CD8-positive, alpha-beta memory T cell (primary cell): ENCODE measurements at regions not wholly inside any gene's neighbourhood (a gene's known extent, or its start where the extent isn't known, plus 50 kb on each side); places are given as distances from the start of the nearest gene placed in this dataset.
"Not testable (repeated sequence)": the region's sequence is repeated elsewhere in the genome, so short reads cannot be mapped to it uniquely, and the experiment has no call there.

Experiments
- CTCF ChIA-PET: fragments of 350-600 bp; sonication (Branson Sonifier 250); formaldehyde crosslinking; loops from one replicate; lab custom pipeline; 2021; ENCODE audit warnings: antibody characterized with exemption; lab: Charles Lee
- POLR2A ChIA-PET: fragments of 350-600 bp; sonication (Branson Sonifier 250); formaldehyde crosslinking; loops from one replicate; lab custom pipeline; 2021; ENCODE audit warnings: antibody characterized with exemption; lab: Charles Lee
- DNase-seq, 5 donors: peaks; one replicate each; pipeline versions ENCODE4 v3.0.0 to v3.0.0-alpha.2; 2020 to 2022; ENCODE audit warnings: mixed read lengths in 1 of 5
- H3K27ac ChIP-seq: one replicate; pipeline ENCODE4 v1.7.0; 2013; ENCODE audit warnings: low read depth, mild to moderate bottlenecking, low read length, moderate library complexity
- H3K27me3 ChIP-seq: 2 replicates; pipeline ENCODE4 v1.7.0; 2013; ENCODE audit warnings: low read length, mild to moderate bottlenecking; ENCODE audit not compliant: insufficient read depth, poor library complexity, severe bottlenecking
- H3K36me3 ChIP-seq: 2 replicates; pipeline ENCODE4 v1.7.0; 2013; ENCODE audit warnings: mild to moderate bottlenecking, low read length, moderate library complexity; ENCODE audit not compliant: insufficient read depth
- H3K4me1 ChIP-seq: 2 replicates; pipeline ENCODE4 v1.7.0; 2013; ENCODE audit warnings: mild to moderate bottlenecking, low read length, moderate library complexity; ENCODE audit not compliant: insufficient read depth
- H3K4me3 ChIP-seq: 2 replicates; pipeline ENCODE4 v1.7.0; 2013; ENCODE audit warnings: mild to moderate bottlenecking, low read length
- H3K9me3 ChIP-seq: 2 replicates; pipeline ENCODE4 v1.7.0; 2013; ENCODE audit warnings: mild to moderate bottlenecking, low read length
- H3K27ac Mint-ChIP-seq, 8 donors: one replicate each; pipeline ENCODE4 v1.8.0; 2020 to 2021; ENCODE audit warnings: mixed read lengths in 8 of 8, mild to moderate bottlenecking in 6 of 8, inconsistent platforms in 3 of 8, moderate library complexity in 3 of 8
- H3K27me3 Mint-ChIP-seq, 2 donors: one replicate each; pipeline ENCODE4 v1.8.0; 2020 to 2021; ENCODE audit warnings: mixed read lengths in 2 of 2, mild to moderate bottlenecking in 1 of 2, moderate library complexity in 1 of 2
- H3K36me3 Mint-ChIP-seq, 3 donors: one replicate each; pipeline ENCODE4 v1.8.0; 2020 to 2021; ENCODE audit warnings: mixed read lengths in 3 of 3, inconsistent platforms in 1 of 3, mild to moderate bottlenecking in 1 of 3
- H3K4me1 Mint-ChIP-seq, 3 donors: one replicate each; pipeline ENCODE4 v1.8.0; 2020 to 2021; ENCODE audit warnings: mixed read lengths in 3 of 3, inconsistent platforms in 1 of 3, mild to moderate bottlenecking in 1 of 3
- H3K4me3 Mint-ChIP-seq, 7 donors: one replicate each; pipeline ENCODE4 v1.8.0; 2020 to 2021; ENCODE audit warnings: mixed read lengths in 7 of 7, mild to moderate bottlenecking in 6 of 7, moderate library complexity in 4 of 7, inconsistent platforms in 2 of 7
- H3K9me3 Mint-ChIP-seq, 5 donors: one replicate each; pipeline ENCODE4 v1.8.0; 2020 to 2022; ENCODE audit warnings: mixed read lengths in 5 of 5, mild to moderate bottlenecking in 3 of 5, moderate library complexity in 2 of 5, inconsistent platforms in 1 of 5

DNA sequence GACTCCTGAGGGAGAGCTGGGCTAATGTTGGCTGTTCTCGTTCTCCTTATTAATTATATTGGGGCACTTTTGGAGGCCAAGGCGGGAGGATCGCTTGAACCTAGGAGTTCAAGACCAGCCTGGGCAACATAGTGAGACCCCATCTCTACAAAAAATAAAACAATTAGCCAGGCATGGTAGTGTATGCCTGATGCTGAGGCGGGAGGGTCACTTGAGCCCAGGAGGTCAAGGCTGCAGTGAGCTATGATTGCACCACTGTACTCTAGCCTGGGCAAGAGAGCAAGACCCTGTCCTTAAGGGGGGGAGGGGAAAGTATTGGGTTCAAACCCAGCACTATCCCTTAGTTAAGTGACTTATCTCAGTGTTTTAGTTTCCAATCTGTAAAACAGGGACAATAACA, 70.0 kb upstream of the NBPF3 start:
- Mint-ChIP-seq H3K4me1 (peaks cover 5 to 9% (median 5%) of the 10 kb centered on the region in 3 donors), H3K9me3 (no peaks in the 10 kb centered on the region)
- POLR2A ChIA-PET = no interaction called here

DNA sequence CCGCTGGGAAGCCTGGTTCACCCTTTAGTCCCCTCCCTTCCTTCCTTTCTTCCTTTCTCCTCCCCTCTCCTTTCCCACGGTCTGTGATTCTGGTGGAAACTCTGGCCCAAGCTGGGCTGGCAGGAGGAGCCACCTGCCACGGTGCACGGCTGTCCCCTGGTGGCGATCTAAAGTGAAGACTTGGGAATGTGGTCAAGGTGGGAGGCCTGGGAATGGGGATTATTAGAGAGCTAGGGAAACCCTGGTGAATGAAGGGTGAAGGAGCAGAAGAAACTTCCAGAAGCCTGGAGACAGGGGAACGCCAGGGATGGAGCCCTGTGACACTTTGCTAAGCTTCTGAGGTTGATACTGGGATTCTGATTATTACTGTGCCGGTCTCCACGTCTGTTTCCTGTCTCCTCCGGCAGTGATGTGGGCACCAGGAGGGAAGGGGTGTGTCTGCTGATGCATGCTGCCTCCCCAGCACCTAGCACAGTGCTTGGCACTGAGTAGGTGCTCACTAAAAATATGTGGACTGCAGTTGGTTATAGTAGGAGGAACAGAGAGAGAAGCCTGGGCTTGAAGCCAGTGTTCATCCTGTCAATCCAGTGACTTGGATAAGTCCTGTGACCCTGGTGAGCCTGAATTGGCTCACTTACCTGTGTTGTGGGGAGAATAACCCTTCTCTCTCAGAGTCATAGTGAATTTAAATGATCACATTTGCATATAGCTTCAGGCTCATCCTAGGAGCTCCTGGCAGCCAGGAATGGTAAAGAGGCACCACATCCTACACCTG, 71.2 kb upstream of the NBPF3 start:
- Histone ChIP-seq H3K27me3 (no peaks in the 10 kb centered on the region), H3K4me1 (peaks cover 8% of the 10 kb centered on the region), H3K4me3 (no peak overlapping the region), H3K36me3 (no peaks in the 10 kb centered on the region), H3K9me3 (no peaks in the 10 kb centered on the region), H3K27ac (no peak overlapping the region)
- ChIA-PET POLR2A (interaction anchor here (1.2 kb wide), 1 partner anchor 113 kb away, joined by 8 read pairs; no protein-coding TSS in a partner anchor), CTCF (interaction anchor here (0.7 to 11.8 kb wide), 39 partner anchors 8 to 288 kb away, joined by 3 to 253 read pairs (median 7); no protein-coding TSS in a partner anchor)
- Mint-ChIP-seq H3K4me1 (peaks cover 5 to 9% (median 5%) of the 10 kb centered on the region in 3 donors), H3K9me3 (no peaks in the 10 kb centered on the region), H3K27me3 (peaks cover 0 to 5% of the 10 kb centered on the region in 2 donors), H3K27ac (peak overlapping the region in 2 of 8 donors; percentile 43 to 58), H3K36me3 (no peaks in the 10 kb centered on the region), H3K4me3 (peak overlapping the region in 2 of 7 donors; percentile 51 to 58)
- DNase-seq = peak; percentile 47 to 74 (median 57)

More for the DNA sequence above, 70.0 kb upstream of the NBPF3 start:
- CTCF ChIA-PET = interaction anchor here (0.8 to 11.8 kb wide), 8 partner anchors 11 to 145 kb away, joined by 3 to 253 read pairs (median 21); no protein-coding TSS in a partner anchor
- Mint-ChIP-seq H3K36me3 (no peaks in the 10 kb centered on the region), H3K27ac (no peak overlapping the region), H3K4me3 (no peak overlapping the region), H3K27me3 (peaks cover 0 to 5% of the 10 kb centered on the region in 2 donors)
- no peak overlapping the region for H3K27ac ChIP-seq
- H3K9me3 ChIP-seq = no peaks in the 10 kb centered on the region
- no peak for DNase-seq
- H3K27me3 ChIP-seq = no peaks in the 10 kb centered on the region
- H3K4me1 ChIP-seq = peaks cover 8% of the 10 kb centered on the region
- no peak overlapping the region for H3K4me3 ChIP-seq
- no peaks in the 10 kb centered on the region for H3K36me3 ChIP-seq

DNA sequence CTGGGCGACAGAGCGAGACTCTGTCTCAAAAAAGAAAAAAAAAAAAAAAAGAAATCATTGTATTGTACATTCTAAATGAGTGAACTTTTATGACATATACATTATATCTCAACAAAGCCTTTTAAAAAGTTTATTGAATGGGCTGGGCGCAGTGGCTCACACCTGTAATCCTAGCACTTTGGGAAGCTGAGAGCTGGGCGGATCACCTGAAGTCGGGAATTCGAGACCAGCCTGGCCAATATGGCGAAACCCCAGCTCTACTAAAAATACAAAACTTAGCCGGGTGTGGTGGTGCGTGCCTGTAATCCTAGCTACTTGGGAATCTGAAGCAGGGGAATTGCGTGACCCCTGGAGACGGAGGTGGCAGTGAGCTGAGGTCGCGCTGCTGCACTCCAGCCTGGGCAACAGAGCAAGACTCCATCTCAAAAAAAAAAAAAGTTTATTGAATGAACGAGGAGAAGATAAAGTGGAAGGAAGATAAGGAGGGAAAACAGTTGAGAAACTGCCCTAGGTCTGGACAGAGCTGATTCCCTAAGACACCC, 71.9 kb upstream of the NBPF3 start:
- H3K27me3 Mint-ChIP-seq, H3K36me3 Mint-ChIP-seq, H3K4me3 ChIP-seq, DNase-seq, H3K27me3 ChIP-seq, H3K9me3 Mint-ChIP-seq, H3K4me3 Mint-ChIP-seq, H3K4me1 Mint-ChIP-seq, H3K9me3 ChIP-seq, H3K4me1 ChIP-seq, H3K27ac Mint-ChIP-seq, H3K27ac ChIP-seq, H3K36me3 ChIP-seq: not testable (repeated sequence)
- POLR2A ChIA-PET = interaction anchor here (0.6 to 1.2 kb wide), 2 partner anchors 112 to 592 kb away, joined by 4 to 8 read pairs; no protein-coding TSS in a partner anchor
- CTCF ChIA-PET = interaction anchor here (0.8 to 11.8 kb wide), 37 partner anchors 10 to 289 kb away, joined by 3 to 253 read pairs (median 7); no protein-coding TSS in a partner anchor

DNA sequence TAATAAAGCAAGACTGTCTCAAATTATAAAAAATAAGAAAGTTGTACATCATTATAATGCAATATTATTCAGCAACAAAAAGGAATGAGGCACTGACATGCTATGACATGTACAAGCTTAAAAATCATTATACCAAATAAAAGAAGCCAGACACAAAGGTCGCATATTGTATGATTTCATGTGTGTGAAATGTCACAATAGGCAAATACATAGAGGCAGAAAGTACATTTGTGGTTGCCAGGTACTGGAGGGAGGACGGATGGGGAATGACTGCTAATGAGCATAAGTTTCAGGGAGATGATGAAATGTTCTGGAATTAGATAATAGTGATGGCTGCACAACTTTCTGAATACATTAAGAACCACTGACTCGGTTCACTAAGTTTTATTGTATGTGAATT, 73.6 kb upstream of the NBPF3 start:
- Mint-ChIP-seq H3K27ac (peak overlapping the region in 1 of 8 donors; percentile 11), H3K9me3 (no peaks in the 10 kb centered on the region), H3K27me3 (peaks cover 0 to 5% of the 10 kb centered on the region in 2 donors), H3K4me1 (peaks cover 5 to 9% (median 5%) of the 10 kb centered on the region in 3 donors), H3K4me3 (no peak overlapping the region), H3K36me3 (no peaks in the 10 kb centered on the region)
- ChIA-PET POLR2A (no interaction called here), CTCF (interaction anchor here (7.2 to 11.8 kb wide), 3 partner anchors 95 to 133 kb away, joined by 76 to 253 read pairs (median 136); no protein-coding TSS in a partner anchor)
- Histone ChIP-seq H3K4me3 (no peak overlapping the region), H3K27ac (no peak overlapping the region), H3K9me3 (no peaks in the 10 kb centered on the region), H3K27me3 (no peaks in the 10 kb centered on the region), H3K36me3 (no peaks in the 10 kb centered on the region), H3K4me1 (peaks cover 8% of the 10 kb centered on the region)
- no peak for DNase-seq

DNA sequence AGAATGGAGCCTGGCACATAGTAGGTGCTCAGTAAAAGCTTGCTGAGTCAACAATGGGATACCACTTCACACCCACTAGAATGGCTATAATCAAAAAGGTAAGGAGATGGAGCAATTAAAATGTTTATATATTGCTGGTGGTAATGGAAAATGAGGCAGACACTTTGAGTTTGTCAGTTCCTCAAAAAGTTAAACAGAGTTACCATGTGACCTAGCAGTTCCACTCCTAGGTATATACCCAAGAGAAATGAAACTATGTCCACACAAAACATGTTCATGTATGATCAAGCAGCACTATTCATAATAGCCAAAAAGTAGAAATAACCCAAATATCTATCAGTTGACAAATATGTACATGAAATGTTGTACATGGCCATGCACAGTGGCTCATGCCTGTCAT, 74.8 kb upstream of the ECE1 start:
- Mint-ChIP-seq H3K4me1 (peaks cover 5 to 9% (median 5%) of the 10 kb centered on the region in 3 donors), H3K9me3 (no peaks in the 10 kb centered on the region), H3K27ac (no peak overlapping the region), H3K36me3 (no peaks in the 10 kb centered on the region), H3K4me3 (no peak overlapping the region), H3K27me3 (no peaks in the 10 kb centered on the region)
- Histone ChIP-seq H3K27me3 (no peaks in the 10 kb centered on the region), H3K4me1 (peaks cover 8% of the 10 kb centered on the region), H3K36me3 (no peaks in the 10 kb centered on the region), H3K9me3 (no peaks in the 10 kb centered on the region), H3K27ac (no peak overlapping the region), H3K4me3 (no peak overlapping the region)
- ChIA-PET POLR2A (interaction anchor here (1.0 kb wide), 1 partner anchor 20 kb away, joined by 3 read pairs; no protein-coding TSS in a partner anchor), CTCF (interaction anchor here (1.1 to 11.8 kb wide), 5 partner anchors 20 to 132 kb away, joined by 3 to 253 read pairs (median 76); no protein-coding TSS in a partner anchor)
- no peak for DNase-seq

DNA sequence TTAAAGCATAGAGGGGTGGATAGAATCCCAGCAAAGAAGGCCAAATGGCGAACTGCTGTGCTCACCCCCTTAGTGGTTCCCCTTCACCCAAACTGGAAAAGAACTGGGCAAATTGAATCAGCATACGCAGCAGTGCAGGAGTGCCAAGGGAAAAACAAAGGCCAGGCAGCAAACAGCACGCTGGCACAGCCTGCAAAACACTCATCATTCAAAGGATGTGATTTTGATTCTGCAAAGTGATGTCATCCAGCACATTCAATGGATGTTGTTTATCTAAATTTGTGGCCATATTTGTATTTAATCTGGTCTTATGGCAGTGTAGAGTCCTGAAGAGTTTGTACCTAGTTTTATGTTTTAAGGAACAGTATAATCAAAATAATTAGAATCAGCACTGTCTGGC, 71.8 kb upstream of the ECE1 start:
- H3K4me1 ChIP-seq = no peaks in the 10 kb centered on the region
- ChIA-PET POLR2A (no interaction called here), CTCF (interaction anchor here (1.0 kb wide), 1 partner anchor 107 kb away, joined by 3 read pairs; no protein-coding TSS in a partner anchor)
- Mint-ChIP-seq H3K9me3 (no peaks in the 10 kb centered on the region), H3K36me3 (no peaks in the 10 kb centered on the region), H3K27ac (peak overlapping the region in 3 of 8 donors; percentile 23 to 74 (median 64)), H3K4me1 (no peaks in the 10 kb centered on the region), H3K27me3 (no peaks in the 10 kb centered on the region), H3K4me3 (no peak overlapping the region)
- H3K4me3 ChIP-seq = no peak overlapping the region
- no peaks in the 10 kb centered on the region for H3K36me3 ChIP-seq
- H3K27ac ChIP-seq = no peak overlapping the region
- no peak for DNase-seq
- no peaks in the 10 kb centered on the region for H3K9me3 ChIP-seq
- H3K27me3 ChIP-seq = no peaks in the 10 kb centered on the region

DNA sequence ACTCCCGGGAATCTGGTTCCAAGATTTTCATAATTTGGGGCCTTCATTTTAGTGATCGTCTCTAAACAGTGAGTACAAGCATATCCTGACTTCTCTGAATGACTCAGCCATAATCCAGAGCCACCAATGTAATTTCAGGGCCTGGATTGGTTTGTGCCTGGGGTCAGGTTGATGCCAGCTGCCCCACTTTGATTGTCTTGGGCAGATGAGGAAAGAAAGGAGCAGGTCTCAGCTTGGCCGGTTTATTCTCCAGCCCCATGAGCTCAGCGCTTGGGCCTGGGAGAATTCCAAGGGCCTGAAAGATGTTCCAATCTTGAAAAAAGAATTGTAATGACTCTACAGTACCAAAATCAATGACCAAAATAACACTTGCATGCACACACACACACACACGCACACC, 71.2 kb upstream of the ECE1 start:
- Mint-ChIP-seq H3K36me3 (no peaks in the 10 kb centered on the region), H3K27ac (no peak overlapping the region), H3K4me3 (no peak overlapping the region), H3K27me3 (no peaks in the 10 kb centered on the region), H3K9me3 (no peaks in the 10 kb centered on the region), H3K4me1 (no peaks in the 10 kb centered on the region)
- no peaks in the 10 kb centered on the region for H3K36me3 ChIP-seq
- CTCF ChIA-PET = interaction anchor here (1.0 to 2.1 kb wide), 2 partner anchors 92 to 106 kb away, joined by 3 to 6 read pairs; no protein-coding TSS in a partner anchor
- POLR2A ChIA-PET = no interaction called here
- no peak overlapping the region for H3K27ac ChIP-seq
- no peaks in the 10 kb centered on the region for H3K4me1 ChIP-seq
- no peaks in the 10 kb centered on the region for H3K9me3 ChIP-seq
- no peak for DNase-seq
- no peak overlapping the region for H3K4me3 ChIP-seq
- H3K27me3 ChIP-seq = no peaks in the 10 kb centered on the region
